Uterus (tissue), 2 donors: ENCODE measurements at regions not wholly inside any gene's neighbourhood (a gene's known extent, or its start where the extent isn't known, plus 50 kb on each side); places are given as distances from the start of the nearest gene placed in this dataset.

Experiments used
- POLR2A ChIP-seq, 2 donors: fragments of 450-650 bp; IDR thresholded peaks; one replicate each; pipeline ENCODE4 v1.6.1; 2016; ENCODE audit warnings: antibody characterized with exemption in 2 of 2, mild to moderate bottlenecking in 1 of 2, moderate library complexity in 1 of 2
- TF ChIP-seq, protein P1 (sequence below), 4 experiments: fragments of 200-600 bp in 2 of 4; fragments of 450-650 bp in 2 of 4; sonication (generic) in 2 of 4; IDR thresholded peaks; one replicate each; pipeline ENCODE4 v1.5.1; 2016 to 2019; ENCODE audit warnings: antibody characterized with exemption in 4 of 4, mild to moderate bottlenecking in 2 of 4, moderate library complexity in 1 of 4

- TF ChIP-seq, protein P1, sequence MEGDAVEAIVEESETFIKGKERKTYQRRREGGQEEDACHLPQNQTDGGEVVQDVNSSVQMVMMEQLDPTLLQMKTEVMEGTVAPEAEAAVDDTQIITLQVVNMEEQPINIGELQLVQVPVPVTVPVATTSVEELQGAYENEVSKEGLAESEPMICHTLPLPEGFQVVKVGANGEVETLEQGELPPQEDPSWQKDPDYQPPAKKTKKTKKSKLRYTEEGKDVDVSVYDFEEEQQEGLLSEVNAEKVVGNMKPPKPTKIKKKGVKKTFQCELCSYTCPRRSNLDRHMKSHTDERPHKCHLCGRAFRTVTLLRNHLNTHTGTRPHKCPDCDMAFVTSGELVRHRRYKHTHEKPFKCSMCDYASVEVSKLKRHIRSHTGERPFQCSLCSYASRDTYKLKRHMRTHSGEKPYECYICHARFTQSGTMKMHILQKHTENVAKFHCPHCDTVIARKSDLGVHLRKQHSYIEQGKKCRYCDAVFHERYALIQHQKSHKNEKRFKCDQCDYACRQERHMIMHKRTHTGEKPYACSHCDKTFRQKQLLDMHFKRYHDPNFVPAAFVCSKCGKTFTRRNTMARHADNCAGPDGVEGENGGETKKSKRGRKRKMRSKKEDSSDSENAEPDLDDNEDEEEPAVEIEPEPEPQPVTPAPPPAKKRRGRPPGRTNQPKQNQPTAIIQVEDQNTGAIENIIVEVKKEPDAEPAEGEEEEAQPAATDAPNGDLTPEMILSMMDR (IDR thresholded peaks at IDR 0.05), result no peak
- no peak for TF ChIP-seq POLR2A (IDR thresholded peaks at IDR 0.05)
Observed at GRCh38 chr6:79403086-79403485, 134.1 kb downstream of the LCA5 start.
